ENCODE measurements at regions not wholly inside any gene's neighbourhood (a gene's known extent, or its start where the extent isn't known, plus 50 kb on each side); places are given as distances from the start of the nearest gene placed in this dataset.

GRCh38 chr13:58032676-58033460, 401.3 kb downstream of the PCDH17 start:
- H3K9ac ChIP-seq, result no peak overlapping the region
- H3K4me3 ChIP-seq (ENCODE audit: low read depth, low read length), result no peak overlapping the region
- H3K4me2 ChIP-seq (ENCODE audit: low read length), result no peak overlapping the region
- no peak for TF ChIP-seq CTCF (IDR thresholded peaks at IDR 0.05)
- no peaks in the 10 kb centered on the region for H3K79me2 ChIP-seq
- H3K27ac ChIP-seq, result no peak overlapping the region
- H3K27me3 ChIP-seq (ENCODE audit: control insufficient read depth, insufficient read depth, low read length), result no peaks in the 10 kb centered on the region
- H3K9me3 ChIP-seq (ENCODE audit: control insufficient read depth, low read length), result no peaks in the 10 kb centered on the region
- H3K4me1 ChIP-seq, result no peaks in the 10 kb centered on the region
- no peak overlapping the region for H2AFZ ChIP-seq
- no peaks in the 10 kb centered on the region for H3K36me3 ChIP-seq (ENCODE audit: control insufficient read depth, insufficient read depth, low read length)

GRCh38 chr13:58043971-58044370, 412.4 kb downstream of the PCDH17 start:
- no peak for TF ChIP-seq CTCF (IDR thresholded peaks at IDR 0.05)
- Histone ChIP-seq H3K79me2 (no peaks in the 10 kb centered on the region), H2AFZ (no peak overlapping the region), H3K4me3 (ENCODE audit: low read depth, low read length) (no peak overlapping the region), H3K4me2 (ENCODE audit: low read length) (no peak overlapping the region), H3K4me1 (no peaks in the 10 kb centered on the region), H3K9me3 (ENCODE audit: control insufficient read depth, low read length) (no peaks in the 10 kb centered on the region), H3K27ac (no peak overlapping the region), H3K9ac (no peak overlapping the region), H3K36me3 (ENCODE audit: control insufficient read depth, insufficient read depth, low read length) (no peaks in the 10 kb centered on the region), H3K27me3 (ENCODE audit: control insufficient read depth, insufficient read depth, low read length) (no peaks in the 10 kb centered on the region)

- no peaks in the 10 kb centered on the region for H3K9me3 ChIP-seq (ENCODE audit: control insufficient read depth, low read length)
- H3K4me2 ChIP-seq (ENCODE audit: low read length), result no peak overlapping the region
- H3K9ac ChIP-seq, result no peak overlapping the region
- no peak for TF ChIP-seq CTCF (IDR thresholded peaks at IDR 0.05)
- no peaks in the 10 kb centered on the region for H3K27me3 ChIP-seq (ENCODE audit: control insufficient read depth, insufficient read depth, low read length)
- H3K4me1 ChIP-seq, result no peaks in the 10 kb centered on the region
- no peak overlapping the region for H2AFZ ChIP-seq
- no peaks in the 10 kb centered on the region for H3K36me3 ChIP-seq (ENCODE audit: control insufficient read depth, insufficient read depth, low read length)
- no peak overlapping the region for H3K27ac ChIP-seq
- H3K79me2 ChIP-seq, result no peaks in the 10 kb centered on the region
- H3K4me3 ChIP-seq (ENCODE audit: low read depth, low read length), result no peak overlapping the region
Measured at GRCh38 chr13:58048670-58049069, 417.1 kb downstream of the PCDH17 start.

- no peak overlapping the region for H3K27ac ChIP-seq
- no peaks in the 10 kb centered on the region for H3K79me2 ChIP-seq
- no peaks in the 10 kb centered on the region for H3K4me1 ChIP-seq
- H3K9ac ChIP-seq, result no peak overlapping the region
- H3K4me3 ChIP-seq (ENCODE audit: low read depth, low read length), result no peak overlapping the region
- H3K9me3 ChIP-seq (ENCODE audit: control insufficient read depth, low read length), result no peaks in the 10 kb centered on the region
- TF ChIP-seq CTCF (IDR thresholded peaks at IDR 0.05), result no peak
- H3K36me3 ChIP-seq (ENCODE audit: control insufficient read depth, insufficient read depth, low read length), result no peaks in the 10 kb centered on the region
- no peaks in the 10 kb centered on the region for H3K27me3 ChIP-seq (ENCODE audit: control insufficient read depth, insufficient read depth, low read length)
- H3K4me2 ChIP-seq (ENCODE audit: low read length), result no peak overlapping the region
- no peak overlapping the region for H2AFZ ChIP-seq
Measured at GRCh38 chr13:58051396-58051795, 419.9 kb downstream of the PCDH17 start.

GRCh38 chr13:58051807-58052375, 420.3 kb downstream of the PCDH17 start:
- no peaks in the 10 kb centered on the region for H3K4me1 ChIP-seq
- no peaks in the 10 kb centered on the region for H3K36me3 ChIP-seq (ENCODE audit: control insufficient read depth, insufficient read depth, low read length)
- H3K9me3 ChIP-seq (ENCODE audit: control insufficient read depth, low read length), result no peaks in the 10 kb centered on the region
- H3K4me2 ChIP-seq (ENCODE audit: low read length), result no peak overlapping the region
- TF ChIP-seq CTCF (IDR thresholded peaks at IDR 0.05), result no peak
- H3K9ac ChIP-seq, result no peak overlapping the region
- no peaks in the 10 kb centered on the region for H3K79me2 ChIP-seq
- H3K27me3 ChIP-seq (ENCODE audit: control insufficient read depth, insufficient read depth, low read length), result no peaks in the 10 kb centered on the region
- H3K27ac ChIP-seq, result no peak overlapping the region
- H3K4me3 ChIP-seq (ENCODE audit: low read depth, low read length), result no peak overlapping the region
- no peak overlapping the region for H2AFZ ChIP-seq
